HG03103 (cell line): ENCODE measurements at regions not wholly inside any gene's neighbourhood (a gene's known extent, or its start where the extent isn't known, plus 50 kb on each side); places are given as distances from the start of the nearest gene placed in this dataset.
"Not testable (repeated sequence)": the region's sequence is repeated elsewhere in the genome, so short reads cannot be mapped to it uniquely, and the experiment has no call there.

ENCODE experiments used
- ATAC-seq: cut with Tn5 transposase; IDR thresholded peaks from one replicate; pipeline ENCODE4 v1.9.1; 2021; ENCODE audit warnings: low read depth; ENCODE audit not compliant: unreplicated experiment

DNA sequence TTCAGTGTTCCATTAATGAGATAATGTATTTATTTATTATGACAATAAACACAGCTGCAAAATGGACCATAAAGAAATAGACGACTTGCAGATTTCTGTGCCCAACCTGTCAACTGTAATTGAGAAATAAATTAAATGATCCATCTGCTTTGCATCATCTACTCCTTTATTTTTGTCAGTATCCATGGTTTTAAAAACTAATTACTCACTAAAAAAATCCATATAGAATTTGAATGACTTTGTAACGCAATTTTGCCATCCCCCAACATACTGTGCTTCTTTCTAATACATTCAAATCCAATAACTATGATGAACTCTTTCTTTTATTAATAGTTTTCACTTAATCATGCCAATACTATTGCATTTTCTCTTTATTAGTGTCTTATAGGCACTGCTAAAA lies 388.5 kb upstream of the SORCS1 start:
- ATAC-seq: no peak

DNA sequence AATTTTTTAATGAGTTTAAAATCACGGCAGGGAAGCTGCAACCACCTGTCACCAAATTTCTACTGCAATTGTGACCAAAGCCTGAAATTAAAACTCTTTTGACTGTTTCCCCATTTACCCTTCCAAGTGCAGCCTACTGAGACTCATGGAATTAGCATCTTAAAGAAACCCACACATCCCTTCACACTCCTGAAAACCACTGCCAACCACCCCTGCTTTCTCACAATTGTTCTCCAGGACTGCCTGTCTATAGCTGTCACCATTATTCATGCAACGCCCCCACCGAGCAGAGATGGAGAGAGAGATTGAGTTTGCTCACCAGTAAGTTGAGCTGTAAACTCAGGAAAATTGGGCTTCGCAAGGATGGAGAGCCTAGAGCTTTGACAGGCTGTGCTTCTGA lies 383.8 kb upstream of the SORCS1 start:
- no peak for ATAC-seq

DNA sequence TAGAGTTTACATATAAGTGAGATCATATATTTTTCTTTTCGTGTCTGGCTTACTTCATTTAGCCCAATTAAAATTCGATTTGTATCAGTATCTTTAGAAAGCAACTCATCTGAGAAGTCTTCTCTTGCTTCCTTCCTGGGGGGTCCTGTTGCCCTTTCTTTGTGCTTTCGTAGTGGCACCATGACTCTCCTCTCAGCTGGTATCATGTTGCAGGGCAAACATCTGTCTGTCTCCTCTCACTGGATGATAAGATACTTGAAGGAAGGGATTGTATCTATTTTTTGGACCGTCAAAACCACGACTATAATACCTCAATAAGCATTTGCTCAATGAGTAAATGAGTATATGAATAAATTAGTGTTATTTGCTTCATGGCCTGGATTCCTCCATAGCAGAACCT lies 382.5 kb upstream of the SORCS1 start:
- ATAC-seq: no peak

DNA sequence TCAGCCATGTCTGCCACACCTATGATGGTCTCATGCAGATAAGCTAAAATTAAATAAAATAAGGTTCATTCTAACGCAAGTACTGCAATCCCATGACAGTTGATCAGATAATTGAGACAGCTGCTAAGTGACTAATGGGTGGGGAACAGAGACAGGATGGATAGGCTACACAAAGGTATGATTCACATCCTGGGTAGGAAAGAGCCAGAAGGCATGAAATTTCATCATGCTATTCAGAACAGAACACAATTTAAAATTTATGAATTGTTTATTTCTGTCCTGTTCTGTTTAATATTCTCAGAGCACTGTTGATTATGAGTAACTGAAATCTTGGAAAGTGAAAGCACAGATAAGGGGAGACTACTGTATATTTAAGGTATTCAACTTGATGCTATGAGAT lies 381.8 kb upstream of the SORCS1 start:
- ATAC-seq: no peak

DNA sequence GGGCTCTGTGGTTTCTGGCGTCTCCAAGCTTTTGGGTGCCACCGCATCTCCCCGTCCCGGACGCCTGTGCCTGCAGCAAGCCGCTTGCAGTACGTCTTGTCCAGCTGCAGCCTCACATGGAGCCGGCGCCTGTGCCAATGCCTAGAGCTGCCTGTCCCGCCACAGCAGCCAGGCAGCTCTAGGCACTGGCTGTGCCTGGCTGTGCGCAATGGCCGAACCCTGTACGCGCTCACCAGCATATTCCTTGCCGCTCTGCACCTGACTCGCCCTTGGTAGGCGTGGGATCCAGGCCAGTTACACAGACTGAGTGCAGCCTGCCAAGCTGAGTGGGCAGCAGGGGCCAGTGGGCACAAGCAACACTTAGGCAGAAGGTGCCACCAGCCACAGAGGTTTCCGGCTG lies 381.2 kb upstream of the SORCS1 start:
- ATAC-seq: no peak

DNA sequence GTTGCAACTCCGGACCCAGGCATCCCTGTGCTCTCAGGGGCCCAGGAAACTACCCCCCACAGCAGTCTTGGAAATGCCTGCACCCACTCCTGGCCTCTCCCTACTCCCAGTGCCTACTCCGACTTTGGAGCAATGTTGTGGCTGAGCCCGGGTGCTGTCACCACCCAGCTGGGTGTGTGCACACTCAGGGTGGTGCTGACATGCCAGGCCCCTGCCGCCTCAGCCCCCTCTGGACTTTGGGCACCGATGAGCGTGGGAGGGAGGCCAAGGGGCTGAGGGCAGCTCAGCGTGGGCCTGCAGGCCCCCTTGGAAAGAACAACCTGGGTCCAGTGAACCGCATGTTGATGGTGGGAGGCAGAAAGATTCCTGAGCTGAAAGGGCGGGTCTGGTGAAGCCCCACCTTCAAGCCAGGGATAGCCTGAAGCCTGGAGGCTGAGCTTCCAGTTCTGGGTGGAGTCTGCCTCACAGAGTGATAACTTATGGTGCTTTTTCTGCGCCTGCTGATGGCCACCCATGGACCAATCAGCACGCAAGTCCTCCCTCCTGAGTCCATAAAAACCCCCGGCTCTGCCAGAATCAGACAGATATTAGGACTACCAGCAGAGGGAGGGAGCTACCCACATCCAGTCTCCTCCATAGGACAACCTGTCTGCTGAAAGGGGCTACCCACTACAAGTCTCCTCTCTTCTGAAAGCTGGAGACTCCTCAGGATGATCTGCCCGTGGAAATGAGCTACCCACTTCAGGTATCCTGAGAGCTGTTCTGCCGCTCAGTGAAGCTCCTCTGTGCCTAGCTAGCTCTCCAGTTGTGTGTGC lies 380.4 kb upstream of the SORCS1 start:
- ATAC-seq: no peak

DNA sequence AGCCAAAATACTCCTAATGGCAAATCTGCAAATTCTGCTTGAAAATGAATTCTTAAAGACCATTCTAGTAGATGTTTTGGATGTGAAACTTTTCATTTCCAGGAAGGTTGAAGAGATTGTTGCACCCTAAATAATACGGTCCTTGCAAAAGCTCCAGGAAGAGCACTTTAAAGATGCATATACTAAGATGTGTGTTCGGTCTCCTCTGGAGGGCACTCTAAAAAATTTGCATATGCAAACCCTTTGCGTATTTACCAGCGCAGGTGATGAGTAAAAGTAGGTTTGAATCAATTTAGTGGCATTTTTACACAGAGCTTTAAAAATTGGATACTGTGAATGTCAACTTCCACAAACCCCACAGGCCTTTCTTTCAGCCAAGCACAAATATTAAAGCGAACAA lies 378.1 kb upstream of the SORCS1 start:
- ATAC-seq: no peak

DNA sequence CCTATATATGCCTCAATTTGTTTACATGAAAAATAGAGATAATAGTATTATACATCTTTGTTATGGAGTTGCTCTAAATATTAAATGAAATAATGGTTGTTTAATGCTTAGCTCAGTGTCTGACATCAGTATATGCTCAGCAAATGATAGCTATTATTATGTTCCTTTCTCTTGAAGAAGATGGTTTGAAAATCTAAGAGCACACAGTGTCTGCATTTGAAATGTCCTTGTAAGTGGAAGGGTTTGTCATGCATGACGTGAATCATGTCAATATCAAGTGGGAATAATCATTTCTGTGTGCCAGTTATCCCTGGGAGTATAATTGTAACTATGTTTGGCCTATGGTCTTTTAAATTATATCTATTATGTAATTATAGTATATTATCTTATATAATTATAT lies 377.5 kb upstream of the SORCS1 start:
- ATAC-seq: no peak

DNA sequence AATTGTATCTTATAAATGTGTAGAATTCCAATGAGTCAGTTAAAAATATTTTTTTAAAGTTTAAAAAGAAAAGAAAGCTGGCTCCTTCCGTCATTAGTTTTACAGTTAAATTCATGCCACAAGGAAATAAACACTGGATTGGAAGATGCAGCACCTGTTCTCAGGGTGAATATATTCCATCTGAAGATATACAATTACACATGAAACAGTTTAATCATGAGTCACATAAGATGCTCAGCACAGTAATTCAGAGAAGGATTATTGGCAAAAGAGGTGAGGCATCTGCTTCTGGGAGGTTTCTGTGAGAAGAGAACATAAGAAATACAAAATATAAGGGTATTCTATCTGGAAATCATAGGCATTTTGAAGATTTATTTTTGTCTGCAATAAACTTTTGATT lies 376.5 kb upstream of the SORCS1 start:
- ATAC-seq: no peak

DNA sequence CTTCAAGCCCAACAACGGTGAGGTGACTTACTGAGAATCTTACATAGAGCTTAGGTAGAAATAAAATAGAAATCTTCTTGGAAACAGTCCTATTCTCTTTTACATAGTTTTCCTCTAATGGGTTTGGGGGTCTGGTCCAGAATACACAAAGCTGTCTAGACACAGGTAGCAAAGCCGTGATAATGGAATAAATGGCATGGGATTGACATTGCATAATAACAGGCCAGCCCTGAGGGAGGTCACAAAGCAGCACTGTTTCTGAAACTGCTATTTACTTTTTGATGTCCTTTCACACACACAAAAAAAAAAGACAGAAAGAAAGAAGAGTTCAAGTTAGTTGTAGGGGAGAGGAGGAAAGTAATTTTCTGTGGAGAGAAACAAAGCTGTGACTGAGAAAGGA lies 364.8 kb upstream of the SORCS1 start:
- no peak for ATAC-seq

DNA sequence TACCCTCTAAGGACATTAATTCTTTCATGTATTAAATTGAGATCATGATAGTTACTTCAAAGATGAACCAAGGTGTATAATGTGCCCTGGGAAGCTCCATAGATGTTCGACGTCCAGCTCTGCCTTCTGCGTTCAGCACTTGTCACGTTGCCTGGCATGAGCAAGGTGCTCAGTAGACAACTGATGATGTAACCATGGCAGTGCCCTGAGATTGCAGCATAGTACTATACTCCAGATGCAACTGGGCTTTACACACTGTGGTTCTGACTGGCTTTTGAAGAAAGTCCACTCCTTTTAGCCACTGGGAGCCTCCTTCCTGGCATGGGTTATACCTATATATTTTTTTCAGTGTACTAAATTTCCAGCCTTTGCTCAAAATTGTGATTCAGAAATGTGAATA lies 355.8 kb upstream of the SORCS1 start:
- ATAC-seq: no peak

DNA sequence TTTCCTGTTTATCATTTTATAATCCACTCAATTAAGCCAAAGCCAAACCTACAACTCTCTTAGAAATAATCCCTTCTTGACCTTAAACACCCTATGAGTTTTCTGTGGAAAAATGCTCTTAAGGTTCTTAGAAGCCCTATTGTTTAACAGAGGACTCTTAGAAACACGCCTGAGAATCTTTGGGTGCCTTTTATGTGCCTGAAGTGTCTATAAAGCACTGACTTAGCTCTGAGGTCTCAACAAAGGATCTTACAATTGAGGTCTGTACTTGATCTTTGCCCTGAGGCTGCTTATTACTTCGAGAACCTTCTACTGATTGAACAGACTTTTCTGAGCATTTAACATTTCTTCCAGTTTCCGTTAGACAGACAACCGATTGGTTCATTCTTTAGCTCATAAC lies 353.3 kb upstream of the SORCS1 start:
- ATAC-seq: no peak

DNA sequence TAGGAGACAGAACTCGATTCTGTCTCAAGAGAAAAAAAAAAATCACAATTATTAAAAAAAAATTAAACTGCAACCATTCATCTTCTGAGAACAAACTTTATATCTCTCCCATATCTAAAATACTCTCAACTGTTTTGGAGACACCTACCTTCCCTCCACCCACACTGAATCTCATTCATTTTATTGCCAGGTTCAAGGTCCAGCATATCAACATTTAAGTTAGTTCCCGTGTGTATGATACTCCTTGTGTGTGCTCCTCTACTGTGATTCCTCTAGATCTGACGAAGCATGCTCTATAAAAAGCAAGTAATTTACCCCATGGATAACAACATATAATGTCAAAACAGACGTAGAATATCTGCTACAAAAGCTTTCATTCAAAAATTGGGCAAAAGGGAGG lies 351.8 kb upstream of the SORCS1 start:
- no peak for ATAC-seq

DNA sequence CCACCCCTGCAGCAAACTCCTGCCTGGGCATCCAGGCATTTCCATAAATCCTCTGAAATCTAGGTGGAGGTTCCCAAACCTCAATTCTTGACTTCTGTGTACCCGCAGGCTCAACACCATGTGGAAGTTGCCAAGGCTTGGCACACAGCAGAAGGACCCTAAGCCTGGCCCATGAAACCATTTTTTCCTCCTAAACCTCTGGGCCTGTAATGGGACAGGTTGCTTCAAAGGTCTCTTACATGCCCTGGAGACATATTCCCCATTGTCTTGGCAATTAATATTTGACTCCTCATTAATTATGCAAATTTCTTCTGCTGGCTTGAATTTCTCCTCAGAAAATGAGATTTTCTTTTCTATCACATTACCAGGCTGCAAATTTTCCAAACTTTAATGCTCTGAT lies 339.5 kb upstream of the SORCS1 start:
- ATAC-seq: not testable (repeated sequence)

DNA sequence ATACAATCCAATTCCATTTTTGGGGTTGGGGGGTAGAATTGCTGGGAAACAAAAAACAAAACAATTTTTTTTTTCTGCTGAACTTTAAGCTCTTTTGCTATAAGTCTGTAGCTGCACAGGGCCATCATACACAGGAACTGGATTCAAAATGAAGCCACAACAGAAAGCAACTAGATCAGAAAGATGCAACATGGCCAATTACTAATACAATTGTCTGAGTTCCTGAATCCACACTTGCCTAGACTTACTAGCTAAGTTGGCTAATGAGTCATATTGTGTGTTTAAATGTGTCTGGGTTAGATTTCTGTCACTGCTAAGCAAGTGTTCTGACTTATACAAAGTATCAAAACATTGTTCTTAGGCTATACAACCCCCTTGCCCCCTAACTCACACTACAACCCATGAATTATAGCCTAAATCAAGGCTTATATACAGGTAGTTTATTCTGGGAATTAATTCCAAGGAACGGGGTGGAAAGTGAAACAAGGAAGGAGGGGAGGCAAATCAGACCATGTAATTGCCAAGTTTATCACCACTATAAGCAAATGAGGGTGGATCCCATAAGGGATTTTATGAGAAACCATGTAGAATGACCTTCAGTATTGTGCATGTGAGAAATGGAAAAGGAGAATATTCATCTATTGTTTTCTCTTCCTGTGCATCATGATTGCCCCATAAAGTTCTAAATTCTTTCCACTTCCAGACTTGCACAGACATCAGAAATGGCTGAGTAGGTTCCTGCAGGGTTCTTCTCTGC lies 337.9 kb upstream of the SORCS1 start:
- ATAC-seq: no peak

DNA sequence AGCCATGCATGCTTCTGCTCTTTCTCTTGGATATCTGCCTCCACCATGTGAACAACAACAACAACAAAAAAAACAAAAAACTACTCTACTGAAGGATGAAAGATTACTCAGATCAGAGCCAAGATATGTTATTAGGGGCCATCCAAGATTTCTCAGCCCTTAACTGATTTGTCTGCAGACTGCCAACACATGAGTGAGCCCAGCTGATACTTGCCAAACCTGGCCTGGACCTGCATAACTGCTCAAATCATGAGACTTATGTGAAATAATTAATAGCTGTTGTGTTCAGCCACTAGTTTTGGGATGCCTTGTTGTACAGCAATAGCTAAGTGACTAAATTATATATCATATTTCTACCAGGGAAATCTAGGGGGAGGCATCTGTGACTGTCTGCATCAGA lies 334.5 kb upstream of the SORCS1 start:
- ATAC-seq: no peak

DNA sequence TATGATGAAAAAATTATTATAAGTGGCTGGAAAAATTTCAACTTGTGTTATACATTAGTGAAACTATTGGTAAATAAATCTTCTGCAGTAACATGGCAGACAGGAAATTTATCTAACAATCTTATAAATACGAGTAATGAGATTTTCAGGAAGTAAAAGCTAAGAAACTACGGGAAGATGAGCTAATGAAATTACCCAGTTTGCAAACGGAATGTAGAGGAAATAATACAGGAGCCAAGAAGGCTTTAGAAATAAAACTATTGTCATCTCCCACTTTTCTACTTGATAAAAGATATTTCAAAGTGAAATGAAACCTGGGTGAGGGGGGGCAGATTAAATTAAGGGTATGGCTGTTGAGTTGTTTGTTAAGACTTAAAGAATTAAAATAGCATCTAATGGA lies 332.5 kb upstream of the SORCS1 start:
- ATAC-seq: no peak

DNA sequence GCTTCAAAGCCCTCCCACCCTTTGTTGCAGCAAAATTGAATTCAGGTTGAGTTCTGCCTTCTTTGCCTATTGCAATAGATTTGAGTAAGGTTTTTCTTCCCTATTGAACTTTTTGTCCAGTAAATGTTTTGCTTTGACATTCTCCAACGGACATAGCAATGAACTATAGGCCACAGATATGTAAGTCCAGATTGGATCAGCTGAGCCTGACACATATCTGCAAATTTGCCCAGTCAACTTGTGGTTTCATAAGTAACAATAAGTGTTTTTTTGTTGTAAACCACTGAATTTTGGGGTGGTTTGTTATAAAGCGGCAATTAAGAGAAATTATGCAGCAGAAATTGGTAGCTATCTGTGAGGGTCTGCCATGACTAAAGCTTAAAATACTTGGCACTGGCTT lies 332.1 kb upstream of the SORCS1 start:
- ATAC-seq: no peak

DNA sequence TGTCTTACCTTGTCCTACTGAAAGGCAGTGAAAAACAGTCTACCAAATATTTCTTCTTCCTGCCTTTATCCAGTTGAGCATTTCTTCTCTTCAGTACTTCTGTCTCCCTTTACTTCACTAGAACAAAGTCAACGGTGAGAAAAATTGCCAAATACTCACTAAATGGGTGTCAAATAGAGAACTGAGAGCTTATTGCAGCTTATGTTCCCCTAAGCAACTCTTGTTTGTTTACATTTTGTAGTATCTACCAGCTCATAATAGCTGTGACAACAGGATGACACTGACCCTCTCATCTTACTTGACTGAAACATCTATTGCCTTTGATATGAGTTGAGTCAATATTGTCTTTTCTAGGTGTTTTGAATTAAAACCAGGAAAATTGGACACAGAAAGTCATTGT lies 327.9 kb upstream of the SORCS1 start:
- ATAC-seq: no peak

DNA sequence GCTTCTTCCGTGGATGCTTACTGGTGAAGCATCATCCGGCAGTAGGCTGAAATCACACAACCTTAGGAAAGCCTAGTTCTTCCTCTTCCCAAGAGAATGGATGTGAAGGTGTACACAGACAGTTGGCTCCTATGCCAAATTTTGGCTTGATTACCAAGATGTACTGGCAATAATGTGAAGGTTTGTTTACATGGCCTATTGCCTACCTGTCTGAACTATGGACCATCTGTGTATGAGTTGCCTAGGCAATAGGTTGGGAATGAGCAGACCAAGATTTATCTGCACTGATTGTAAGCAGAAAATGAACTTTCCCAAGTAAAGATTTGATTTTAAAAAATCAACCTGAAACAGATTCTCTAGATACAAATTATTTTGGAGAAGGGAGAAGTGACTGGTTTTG lies 325.9 kb upstream of the SORCS1 start:
- no peak for ATAC-seq

DNA sequence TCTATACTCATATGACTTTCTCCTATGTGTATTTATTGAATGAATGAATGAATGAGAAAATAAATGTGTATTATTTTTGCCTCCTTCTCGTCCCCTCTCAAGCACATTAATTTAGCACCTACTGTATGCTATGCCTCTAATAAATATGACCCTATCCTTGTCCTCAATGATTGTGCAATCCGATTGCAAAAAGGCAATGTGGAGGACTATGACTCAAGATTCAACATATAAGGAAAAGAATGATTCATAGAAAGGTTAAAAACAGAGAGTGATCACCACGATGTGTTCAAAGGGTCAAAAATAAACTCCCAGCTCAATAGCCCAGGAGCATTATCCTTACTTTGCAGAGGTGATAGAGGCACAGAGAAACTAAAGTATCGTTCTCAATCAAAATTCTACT lies 322.8 kb upstream of the SORCS1 start:
- ATAC-seq: no peak

DNA sequence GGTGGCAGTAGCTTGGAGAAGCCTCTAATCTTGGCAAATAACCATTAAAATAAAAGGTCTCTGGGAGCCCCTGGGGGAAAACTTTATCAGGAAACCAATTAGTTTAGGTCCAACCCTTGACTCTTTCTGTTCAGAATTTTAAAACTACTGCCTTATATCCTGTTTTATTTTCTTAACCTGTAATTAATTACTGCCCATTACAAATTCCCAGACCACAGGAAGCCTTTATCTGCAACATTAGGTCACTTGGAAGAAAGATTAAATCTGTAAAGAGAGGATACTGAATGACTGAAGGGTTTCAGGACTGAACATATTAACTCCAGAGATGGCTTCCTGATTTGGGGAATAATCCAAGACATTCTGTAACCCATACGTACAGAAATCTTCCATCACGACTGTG lies 320.5 kb upstream of the SORCS1 start:
- ATAC-seq: no peak
